Vagina (tissue), 2 donors: ENCODE measurements at regions not wholly inside any gene's neighbourhood (a gene's known extent, or its start where the extent isn't known, plus 50 kb on each side); places are given as distances from the start of the nearest gene placed in this dataset.

ENCODE experiments used
- CTCF ChIP-seq, 3 experiments: fragments of 450-650 bp in 2 of 3; fragments of 200-600 bp in 1 of 3; sonication (generic) in 1 of 3; IDR thresholded peaks; one replicate each; pipeline ENCODE4 v1.5.1; 2017 to 2019; ENCODE audit warnings: antibody characterized with exemption in 3 of 3, mild to moderate bottlenecking in 2 of 3, moderate library complexity in 2 of 3
- POLR2A ChIP-seq, 2 donors: fragments of 450-650 bp; IDR thresholded peaks; one replicate each; pipeline ENCODE4 v1.6.1; 2017; ENCODE audit warnings: antibody characterized with exemption in 2 of 2, mild to moderate bottlenecking in 2 of 2, moderate library complexity in 2 of 2

GRCh38 chr12:84128117-84128991 lies 784.2 kb downstream of the SLC6A15 start:
- TF ChIP-seq CTCF (IDR thresholded peaks at IDR 0.05) (no peak), POLR2A (IDR thresholded peaks at IDR 0.05) (no peak)
